GM23338 (cell line): ENCODE measurements at regions not wholly inside any gene's neighbourhood (a gene's known extent, or its start where the extent isn't known, plus 50 kb on each side); places are given as distances from the start of the nearest gene placed in this dataset.

Experiments used
- ATAC-seq: fragments of 200-7000 bp; cut with Tn5 transposase; 3 replicates; pipeline ENCODE4 v1.9.1; 2020
- DNase-seq: peaks from one replicate; pipeline ENCODE4 v3.0.0-alpha.2; 2015; ENCODE audit warnings: low spot score
- H2AFZ ChIP-seq: fragments of 200-600 bp; sonication (generic); 2 replicates; pipeline ENCODE4 v1.8.0; 2016; ENCODE audit warnings: antibody characterized with exemption, mild to moderate bottlenecking, moderate library complexity
- H3F3A ChIP-seq: fragments of 200-600 bp; sonication (generic); replicated peaks from 2 replicates; pipeline ENCODE4 v1.8.0; 2017; ENCODE audit warnings: antibody characterized with exemption, mixed run types, low read depth
- H3K27ac ChIP-seq: fragments of 200-600 bp; sonication (generic); 2 replicates; pipeline ENCODE4 v1.6.1; 2016; ENCODE audit warnings: low read depth
- H3K27me3 ChIP-seq: fragments of 200-600 bp; sonication (generic); 2 replicates; pipeline ENCODE4 v1.8.0; 2016; ENCODE audit warnings: mild to moderate bottlenecking, mixed run types, moderate library complexity; ENCODE audit not compliant: insufficient read depth
- H3K36me3 ChIP-seq: fragments of 200-600 bp; sonication (generic); 2 replicates; pipeline ENCODE4 v1.8.0; 2016; ENCODE audit warnings: mild to moderate bottlenecking; ENCODE audit not compliant: insufficient read depth
- H3K4me1 ChIP-seq: fragments of 200-600 bp; sonication (generic); 2 replicates; pipeline ENCODE4 v1.8.0; 2016; ENCODE audit warnings: mild to moderate bottlenecking, moderate library complexity; ENCODE audit not compliant: insufficient read depth
- H3K4me2 ChIP-seq: fragments of 200-600 bp; sonication (generic); 2 replicates; pipeline ENCODE4 v1.7.1; 2017; ENCODE audit warnings: mixed run types
- H3K4me3 ChIP-seq: fragments of 200-600 bp; sonication (generic); 2 replicates; pipeline ENCODE4 v1.6.1; 2016; ENCODE audit warnings: mixed run types
- H3K79me2 ChIP-seq: fragments of 200-600 bp; sonication (generic); replicated peaks from 2 replicates; pipeline ENCODE4 v1.8.0; 2017; ENCODE audit warnings: mild to moderate bottlenecking; ENCODE audit not compliant: insufficient read depth
- H3K9me2 ChIP-seq: fragments of 200-600 bp; sonication (generic); 2 replicates; pipeline ENCODE4 v1.8.0; 2017; ENCODE audit not compliant: insufficient read depth
- H4K20me1 ChIP-seq: fragments of 200-600 bp; sonication (generic); replicated peaks from 2 replicates; pipeline ENCODE4 v1.8.0; 2017; ENCODE audit warnings: mild to moderate bottlenecking; ENCODE audit not compliant: insufficient read depth
- H3K27ac Mint-ChIP-seq: 2 replicates; pipeline ENCODE4 v1.8.0; 2020; ENCODE audit warnings: inconsistent platforms, mild to moderate bottlenecking, moderate library complexity, mixed read lengths
- H3K27me3 Mint-ChIP-seq: 3 replicates; pipeline ENCODE4 v1.8.0; 2022; ENCODE audit warnings: low read depth, mild to moderate bottlenecking, moderate library complexity, mixed read lengths, inconsistent platforms; ENCODE audit not compliant: insufficient read depth, poor library complexity
- H3K36me3 Mint-ChIP-seq: 3 replicates; pipeline ENCODE4 v1.8.0; 2021; ENCODE audit warnings: low read depth, mild to moderate bottlenecking, inconsistent platforms, moderate library complexity, mixed read lengths
- H3K4me1 Mint-ChIP-seq: 3 replicates; pipeline ENCODE4 v1.8.0; 2020; ENCODE audit warnings: mild to moderate bottlenecking, inconsistent platforms, mixed read lengths
- H3K4me3 Mint-ChIP-seq: 3 replicates; pipeline ENCODE4 v1.8.0; 2021; ENCODE audit warnings: moderate library complexity, mild to moderate bottlenecking, inconsistent platforms, mixed read lengths
- H3K9me3 Mint-ChIP-seq: 3 replicates; pipeline ENCODE4 v1.8.0; 2020; ENCODE audit warnings: moderate library complexity, mild to moderate bottlenecking, inconsistent platforms, mixed read lengths
- CREB1 ChIP-seq: fragments of 250-450 bp; sonication (Bioruptor Pico); IDR thresholded peaks from 2 replicates; pipeline ENCODE4 v1.5.0; 2020; ENCODE audit warnings: low read depth, mild to moderate bottlenecking, moderate library complexity
- EZH2 ChIP-seq: fragments of 200-600 bp; sonication (generic); IDR thresholded peaks from one replicate; pipeline ENCODE4 v1.8.0; 2017; ENCODE audit warnings: antibody characterized with exemption, mild to moderate bottlenecking, low read depth; ENCODE audit not compliant: unreplicated experiment
- EZH2phosphoT487 ChIP-seq: fragments of 200-600 bp; sonication (generic); IDR thresholded peaks from one replicate; pipeline ENCODE4 v1.8.1; 2018; ENCODE audit warnings: antibody characterized with exemption; ENCODE audit not compliant: unreplicated experiment
- JUNB ChIP-seq: IDR thresholded peaks from one replicate; pipeline ENCODE4 v1.6.1; 2016; ENCODE audit warnings: antibody characterized with exemption; ENCODE audit not compliant: unreplicated experiment
- NANOG ChIP-seq: IDR thresholded peaks from 2 replicates; pipeline ENCODE4 v1.6.1; 2016; ENCODE audit warnings: antibody characterized with exemption, borderline replicate concordance
- POLR2AphosphoS5 ChIP-seq: IDR thresholded peaks from 2 replicates; pipeline ENCODE4 v1.6.1; 2016; ENCODE audit warnings: antibody characterized with exemption, low read depth
- STAT1 ChIP-seq: IDR thresholded peaks from one replicate; pipeline ENCODE4 v1.6.1; 2016; ENCODE audit warnings: antibody characterized with exemption; ENCODE audit not compliant: unreplicated experiment
- ZNF114 ChIP-seq: fragments of 250-450 bp; sonication (Bioruptor Pico); IDR thresholded peaks from 2 replicates; pipeline ENCODE4 v1.5.0; 2020; ENCODE audit warnings: mild to moderate bottlenecking, moderate library complexity
- ZNF331 ChIP-seq: fragments of 250-450 bp; sonication (Bioruptor Pico); IDR thresholded peaks from 2 replicates; pipeline ENCODE4 v1.5.0; 2020; ENCODE audit warnings: low read depth, mild to moderate bottlenecking, moderate library complexity
- TF ChIP-seq, protein P1 (sequence below), 2 experiments: fragments of 200-600 bp in 1 of 2; sonication (generic) in 1 of 2; conservative IDR thresholded peaks; 2 replicates each; pipeline versions ENCODE4 v1.5.1 to v1.6.1; 2016 to 2017; ENCODE audit warnings: antibody characterized with exemption in 2 of 2, low read depth in 2 of 2, mild to moderate bottlenecking in 2 of 2, moderate library complexity in 1 of 2
- TF ChIP-seq, protein P2 (sequence below): IDR thresholded peaks from one replicate; pipeline ENCODE4 v1.6.1; 2018; ENCODE audit warnings: antibody characterized with exemption; ENCODE audit not compliant: unreplicated experiment
- TF ChIP-seq, protein P3 (sequence below): IDR thresholded peaks from 2 replicates; pipeline ENCODE4 v1.6.1; 2016; ENCODE audit warnings: antibody characterized with exemption
- TF ChIP-seq, protein P4 (sequence below): fragments of 250-450 bp; sonication (Bioruptor Pico); IDR thresholded peaks from 2 replicates; pipeline ENCODE4 v1.5.0; 2020; ENCODE audit warnings: mild to moderate bottlenecking, moderate library complexity

DNA sequence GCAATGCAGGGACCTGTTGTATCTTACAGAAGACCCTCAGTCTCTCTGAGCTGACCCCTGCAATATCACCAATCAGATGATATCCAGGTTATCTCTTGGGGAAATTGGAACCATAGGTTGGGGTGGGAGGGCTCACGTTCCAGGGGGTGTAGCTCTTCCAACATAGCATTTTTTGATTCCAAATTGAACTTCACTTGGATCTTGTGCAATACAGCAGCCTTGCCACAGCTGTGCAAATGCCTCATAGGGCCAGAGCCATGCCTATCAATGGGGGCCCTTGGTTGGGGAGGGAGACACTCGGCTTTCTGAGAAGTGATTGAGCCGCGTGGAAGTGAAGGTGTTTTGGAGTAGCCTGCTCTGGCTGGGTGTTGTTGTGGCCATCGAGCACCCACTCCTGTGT is 117.2 kb upstream of the PITX1 start:
- no peak overlapping the region for H3K4me3 Mint-ChIP-seq
- H2AFZ ChIP-seq = no peak overlapping the region
- H3K9me3 Mint-ChIP-seq = peaks cover 10% of the 10 kb centered on the region
- H3K36me3 Mint-ChIP-seq = no peaks in the 10 kb centered on the region
- H3K79me2 ChIP-seq = no peaks in the 10 kb centered on the region
- ATAC-seq (no peak), DNase-seq (no peak)
- 0 out of 2 replicates have a peak, but pooled peaks cover 4% of the 10 kb centered on the region for H3K4me1 ChIP-seq
- no peak overlapping the region for H3K27ac Mint-ChIP-seq
- H3K36me3 ChIP-seq = no peaks in the 10 kb centered on the region
- no peaks in the 10 kb centered on the region for H3F3A ChIP-seq
- no peak overlapping the region for H3K4me2 ChIP-seq
- TF ChIP-seq CREB1 (CRISPR knock-in tag) (no peak), ZNF331 (CRISPR knock-in tag) (no peak), STAT1 (no peak), NANOG (no peak), JUNB (no peak), POLR2AphosphoS5 (no peak), EZH2phosphoT487 (no peak), EZH2 (no peak), ZNF114 (CRISPR knock-in tag) (no peak)
- TF ChIP-seq, protein P1, sequence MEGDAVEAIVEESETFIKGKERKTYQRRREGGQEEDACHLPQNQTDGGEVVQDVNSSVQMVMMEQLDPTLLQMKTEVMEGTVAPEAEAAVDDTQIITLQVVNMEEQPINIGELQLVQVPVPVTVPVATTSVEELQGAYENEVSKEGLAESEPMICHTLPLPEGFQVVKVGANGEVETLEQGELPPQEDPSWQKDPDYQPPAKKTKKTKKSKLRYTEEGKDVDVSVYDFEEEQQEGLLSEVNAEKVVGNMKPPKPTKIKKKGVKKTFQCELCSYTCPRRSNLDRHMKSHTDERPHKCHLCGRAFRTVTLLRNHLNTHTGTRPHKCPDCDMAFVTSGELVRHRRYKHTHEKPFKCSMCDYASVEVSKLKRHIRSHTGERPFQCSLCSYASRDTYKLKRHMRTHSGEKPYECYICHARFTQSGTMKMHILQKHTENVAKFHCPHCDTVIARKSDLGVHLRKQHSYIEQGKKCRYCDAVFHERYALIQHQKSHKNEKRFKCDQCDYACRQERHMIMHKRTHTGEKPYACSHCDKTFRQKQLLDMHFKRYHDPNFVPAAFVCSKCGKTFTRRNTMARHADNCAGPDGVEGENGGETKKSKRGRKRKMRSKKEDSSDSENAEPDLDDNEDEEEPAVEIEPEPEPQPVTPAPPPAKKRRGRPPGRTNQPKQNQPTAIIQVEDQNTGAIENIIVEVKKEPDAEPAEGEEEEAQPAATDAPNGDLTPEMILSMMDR (conservative IDR thresholded peaks at IDR 0.05; ENCODE audit: low read depth in 2 of 2) = no peak
- TF ChIP-seq, protein P2, sequence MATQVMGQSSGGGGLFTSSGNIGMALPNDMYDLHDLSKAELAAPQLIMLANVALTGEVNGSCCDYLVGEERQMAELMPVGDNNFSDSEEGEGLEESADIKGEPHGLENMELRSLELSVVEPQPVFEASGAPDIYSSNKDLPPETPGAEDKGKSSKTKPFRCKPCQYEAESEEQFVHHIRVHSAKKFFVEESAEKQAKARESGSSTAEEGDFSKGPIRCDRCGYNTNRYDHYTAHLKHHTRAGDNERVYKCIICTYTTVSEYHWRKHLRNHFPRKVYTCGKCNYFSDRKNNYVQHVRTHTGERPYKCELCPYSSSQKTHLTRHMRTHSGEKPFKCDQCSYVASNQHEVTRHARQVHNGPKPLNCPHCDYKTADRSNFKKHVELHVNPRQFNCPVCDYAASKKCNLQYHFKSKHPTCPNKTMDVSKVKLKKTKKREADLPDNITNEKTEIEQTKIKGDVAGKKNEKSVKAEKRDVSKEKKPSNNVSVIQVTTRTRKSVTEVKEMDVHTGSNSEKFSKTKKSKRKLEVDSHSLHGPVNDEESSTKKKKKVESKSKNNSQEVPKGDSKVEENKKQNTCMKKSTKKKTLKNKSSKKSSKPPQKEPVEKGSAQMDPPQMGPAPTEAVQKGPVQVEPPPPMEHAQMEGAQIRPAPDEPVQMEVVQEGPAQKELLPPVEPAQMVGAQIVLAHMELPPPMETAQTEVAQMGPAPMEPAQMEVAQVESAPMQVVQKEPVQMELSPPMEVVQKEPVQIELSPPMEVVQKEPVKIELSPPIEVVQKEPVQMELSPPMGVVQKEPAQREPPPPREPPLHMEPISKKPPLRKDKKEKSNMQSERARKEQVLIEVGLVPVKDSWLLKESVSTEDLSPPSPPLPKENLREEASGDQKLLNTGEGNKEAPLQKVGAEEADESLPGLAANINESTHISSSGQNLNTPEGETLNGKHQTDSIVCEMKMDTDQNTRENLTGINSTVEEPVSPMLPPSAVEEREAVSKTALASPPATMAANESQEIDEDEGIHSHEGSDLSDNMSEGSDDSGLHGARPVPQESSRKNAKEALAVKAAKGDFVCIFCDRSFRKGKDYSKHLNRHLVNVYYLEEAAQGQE = no peak
- TF ChIP-seq, protein P3, sequence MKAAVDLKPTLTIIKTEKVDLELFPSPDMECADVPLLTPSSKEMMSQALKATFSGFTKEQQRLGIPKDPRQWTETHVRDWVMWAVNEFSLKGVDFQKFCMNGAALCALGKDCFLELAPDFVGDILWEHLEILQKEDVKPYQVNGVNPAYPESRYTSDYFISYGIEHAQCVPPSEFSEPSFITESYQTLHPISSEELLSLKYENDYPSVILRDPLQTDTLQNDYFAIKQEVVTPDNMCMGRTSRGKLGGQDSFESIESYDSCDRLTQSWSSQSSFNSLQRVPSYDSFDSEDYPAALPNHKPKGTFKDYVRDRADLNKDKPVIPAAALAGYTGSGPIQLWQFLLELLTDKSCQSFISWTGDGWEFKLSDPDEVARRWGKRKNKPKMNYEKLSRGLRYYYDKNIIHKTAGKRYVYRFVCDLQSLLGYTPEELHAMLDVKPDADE = no peak
- TF ChIP-seq, protein P4, sequence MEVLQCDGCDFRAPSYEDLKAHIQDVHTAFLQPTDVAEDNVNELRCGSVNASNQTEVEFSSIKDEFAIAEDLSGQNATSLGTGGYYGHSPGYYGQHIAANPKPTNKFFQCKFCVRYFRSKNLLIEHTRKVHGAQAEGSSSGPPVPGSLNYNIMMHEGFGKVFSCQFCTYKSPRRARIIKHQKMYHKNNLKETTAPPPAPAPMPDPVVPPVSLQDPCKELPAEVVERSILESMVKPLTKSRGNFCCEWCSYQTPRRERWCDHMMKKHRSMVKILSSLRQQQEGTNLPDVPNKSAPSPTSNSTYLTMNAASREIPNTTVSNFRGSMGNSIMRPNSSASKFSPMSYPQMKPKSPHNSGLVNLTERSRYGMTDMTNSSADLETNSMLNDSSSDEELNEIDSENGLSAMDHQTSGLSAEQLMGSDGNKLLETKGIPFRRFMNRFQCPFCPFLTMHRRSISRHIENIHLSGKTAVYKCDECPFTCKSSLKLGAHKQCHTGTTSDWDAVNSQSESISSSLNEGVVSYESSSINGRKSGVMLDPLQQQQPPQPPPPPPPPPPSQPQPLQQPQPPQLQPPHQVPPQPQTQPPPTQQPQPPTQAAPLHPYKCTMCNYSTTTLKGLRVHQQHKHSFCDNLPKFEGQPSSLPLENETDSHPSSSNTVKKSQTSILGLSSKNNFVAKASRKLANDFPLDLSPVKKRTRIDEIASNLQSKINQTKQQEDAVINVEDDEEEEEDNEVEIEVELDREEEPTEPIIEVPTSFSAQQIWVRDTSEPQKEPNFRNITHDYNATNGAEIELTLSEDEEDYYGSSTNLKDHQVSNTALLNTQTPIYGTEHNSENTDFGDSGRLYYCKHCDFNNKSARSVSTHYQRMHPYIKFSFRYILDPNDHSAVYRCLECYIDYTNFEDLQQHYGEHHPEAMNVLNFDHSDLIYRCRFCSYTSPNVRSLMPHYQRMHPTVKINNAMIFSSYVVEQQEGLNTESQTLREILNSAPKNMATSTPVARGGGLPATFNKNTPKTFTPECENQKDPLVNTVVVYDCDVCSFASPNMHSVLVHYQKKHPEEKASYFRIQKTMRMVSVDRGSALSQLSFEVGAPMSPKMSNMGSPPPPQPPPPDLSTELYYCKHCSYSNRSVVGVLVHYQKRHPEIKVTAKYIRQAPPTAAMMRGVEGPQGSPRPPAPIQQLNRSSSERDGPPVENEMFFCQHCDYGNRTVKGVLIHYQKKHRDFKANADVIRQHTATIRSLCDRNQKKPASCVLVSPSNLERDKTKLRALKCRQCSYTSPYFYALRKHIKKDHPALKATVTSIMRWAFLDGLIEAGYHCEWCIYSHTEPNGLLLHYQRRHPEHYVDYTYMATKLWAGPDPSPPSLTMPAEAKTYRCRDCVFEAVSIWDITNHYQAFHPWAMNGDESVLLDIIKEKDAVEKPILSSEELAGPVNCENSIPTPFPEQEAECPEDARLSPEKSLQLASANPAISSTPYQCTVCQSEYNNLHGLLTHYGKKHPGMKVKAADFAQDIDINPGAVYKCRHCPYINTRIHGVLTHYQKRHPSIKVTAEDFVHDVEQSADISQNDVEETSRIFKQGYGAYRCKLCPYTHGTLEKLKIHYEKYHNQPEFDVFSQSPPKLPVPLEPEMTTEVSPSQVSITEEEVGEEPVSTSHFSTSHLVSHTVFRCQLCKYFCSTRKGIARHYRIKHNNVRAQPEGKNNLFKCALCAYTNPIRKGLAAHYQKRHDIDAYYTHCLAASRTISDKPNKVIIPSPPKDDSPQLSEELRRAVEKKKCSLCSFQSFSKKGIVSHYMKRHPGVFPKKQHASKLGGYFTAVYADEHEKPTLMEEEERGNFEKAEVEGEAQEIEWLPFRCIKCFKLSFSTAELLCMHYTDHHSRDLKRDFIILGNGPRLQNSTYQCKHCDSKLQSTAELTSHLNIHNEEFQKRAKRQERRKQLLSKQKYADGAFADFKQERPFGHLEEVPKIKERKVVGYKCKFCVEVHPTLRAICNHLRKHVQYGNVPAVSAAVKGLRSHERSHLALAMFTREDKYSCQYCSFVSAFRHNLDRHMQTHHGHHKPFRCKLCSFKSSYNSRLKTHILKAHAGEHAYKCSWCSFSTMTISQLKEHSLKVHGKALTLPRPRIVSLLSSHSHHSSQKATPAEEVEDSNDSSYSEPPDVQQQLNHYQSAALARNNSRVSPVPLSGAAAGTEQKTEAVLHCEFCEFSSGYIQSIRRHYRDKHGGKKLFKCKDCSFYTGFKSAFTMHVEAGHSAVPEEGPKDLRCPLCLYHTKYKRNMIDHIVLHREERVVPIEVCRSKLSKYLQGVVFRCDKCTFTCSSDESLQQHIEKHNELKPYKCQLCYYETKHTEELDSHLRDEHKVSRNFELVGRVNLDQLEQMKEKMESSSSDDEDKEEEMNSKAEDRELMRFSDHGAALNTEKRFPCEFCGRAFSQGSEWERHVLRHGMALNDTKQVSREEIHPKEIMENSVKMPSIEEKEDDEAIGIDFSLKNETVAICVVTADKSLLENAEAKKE = no peak
- H3K4me3 ChIP-seq = no peak overlapping the region
- no peaks in the 10 kb centered on the region for H4K20me1 ChIP-seq
- H3K27me3 ChIP-seq = no peaks in the 10 kb centered on the region
- H3K27ac ChIP-seq = no peak overlapping the region
- H3K9me2 ChIP-seq = peaks cover 16% of the 10 kb centered on the region; the same call in 1 of the 2 replicates
- H3K4me1 Mint-ChIP-seq = peaks cover 12% of the 10 kb centered on the region
- H3K27me3 Mint-ChIP-seq = peaks cover 3% of the 10 kb centered on the region
